Central memory CD8-positive, alpha-beta T cell (primary cell): ENCODE measurements at regions not wholly inside any gene's neighbourhood (a gene's known extent, or its start where the extent isn't known, plus 50 kb on each side); places are given as distances from the start of the nearest gene placed in this dataset.

ENCODE experiments used
- ATAC-seq: fragments of 150-1000 bp; cut with Tn5 transposase; replicated peaks from 2 replicates; pipeline ENCODE4 v1.10.0; 2022; ENCODE audit warnings: mild to moderate bottlenecking, moderate FRiP score, moderate number of reproducible peaks; ENCODE audit not compliant: poor library complexity, severe bottlenecking; ENCODE audit errors: extremely low read depth
- DNase-seq, 2 donors: peaks; one replicate each; pipeline ENCODE4 v3.0.0; 2021; ENCODE audit warnings: low spot score in 2 of 2
- H3K27ac Mint-ChIP-seq: one replicate; pipeline ENCODE4 v1.8.0; 2022; ENCODE audit warnings: low read depth, mild to moderate bottlenecking, moderate library complexity, mixed read lengths
- H3K27me3 Mint-ChIP-seq: one replicate; pipeline ENCODE4 v1.8.0; 2022; ENCODE audit warnings: mixed read lengths
- H3K36me3 Mint-ChIP-seq: one replicate; pipeline ENCODE4 v1.8.0; 2022; ENCODE audit warnings: mild to moderate bottlenecking, moderate library complexity, mixed read lengths; ENCODE audit not compliant: insufficient read depth
- H3K4me1 Mint-ChIP-seq: one replicate; pipeline ENCODE4 v1.8.0; 2022; ENCODE audit warnings: mixed read lengths
- H3K4me3 Mint-ChIP-seq: one replicate; pipeline ENCODE4 v1.8.0; 2022; ENCODE audit warnings: mild to moderate bottlenecking, moderate library complexity, mixed read lengths
- H3K9me3 Mint-ChIP-seq: one replicate; pipeline ENCODE4 v1.8.0; 2022; ENCODE audit warnings: mixed read lengths

GRCh38 chr3:132198516-132198915 lies 118.7 kb upstream of the ACP3 start:
- Mint-ChIP-seq H3K9me3 (peaks cover 5% of the 10 kb centered on the region), H3K4me3 (no peak overlapping the region), H3K36me3 (no peaks in the 10 kb centered on the region), H3K27ac (no peak overlapping the region), H3K27me3 (peaks cover 33% of the 10 kb centered on the region), H3K4me1 (no peaks in the 10 kb centered on the region)
- no peak for ATAC-seq
- DNase-seq = no peak

GRCh38 chr3:132199451-132199850 lies 117.8 kb upstream of the ACP3 start:
- peaks cover 5% of the 10 kb centered on the region for H3K9me3 Mint-ChIP-seq
- DNase-seq (no peak), ATAC-seq (no peak)
- H3K27me3 Mint-ChIP-seq = peaks cover 25% of the 10 kb centered on the region
- no peaks in the 10 kb centered on the region for H3K36me3 Mint-ChIP-seq
- no peak overlapping the region for H3K4me3 Mint-ChIP-seq
- H3K4me1 Mint-ChIP-seq = no peaks in the 10 kb centered on the region
- H3K27ac Mint-ChIP-seq = no peak overlapping the region

- peaks cover 20% of the 10 kb centered on the region for H3K27me3 Mint-ChIP-seq
- ATAC-seq = no peak
- no peak overlapping the region for H3K4me3 Mint-ChIP-seq
- no peak overlapping the region for H3K27ac Mint-ChIP-seq
- H3K36me3 Mint-ChIP-seq = no peaks in the 10 kb centered on the region
- no peaks in the 10 kb centered on the region for H3K9me3 Mint-ChIP-seq
- DNase-seq = no peak
- H3K4me1 Mint-ChIP-seq = no peaks in the 10 kb centered on the region
Measured at GRCh38 chr3:132202586-132202985, 114.6 kb upstream of the ACP3 start.

- Mint-ChIP-seq H3K27me3 (peaks cover 32% of the 10 kb centered on the region), H3K27ac (no peak overlapping the region), H3K36me3 (no peaks in the 10 kb centered on the region), H3K4me3 (no peak overlapping the region), H3K9me3 (no peaks in the 10 kb centered on the region), H3K4me1 (no peaks in the 10 kb centered on the region)
- DNase-seq (no peak), ATAC-seq (no peak)
Measured at GRCh38 chr3:132203889-132204596, 113.2 kb upstream of the ACP3 start.

GRCh38 chr3:132205609-132206008 lies 111.6 kb upstream of the ACP3 start:
- no peak overlapping the region for H3K27ac Mint-ChIP-seq
- DNase-seq (no peak), ATAC-seq (no peak)
- H3K9me3 Mint-ChIP-seq = no peaks in the 10 kb centered on the region
- H3K4me1 Mint-ChIP-seq = no peaks in the 10 kb centered on the region
- no peak overlapping the region for H3K4me3 Mint-ChIP-seq
- H3K36me3 Mint-ChIP-seq = no peaks in the 10 kb centered on the region
- peaks cover 29% of the 10 kb centered on the region for H3K27me3 Mint-ChIP-seq

GRCh38 chr3:132209855-132210254 lies 107.4 kb upstream of the ACP3 start:
- Mint-ChIP-seq H3K36me3 (no peaks in the 10 kb centered on the region), H3K9me3 (no peaks in the 10 kb centered on the region), H3K4me1 (no peaks in the 10 kb centered on the region), H3K27me3 (peaks cover 56% of the 10 kb centered on the region), H3K27ac (no peak overlapping the region), H3K4me3 (no peak overlapping the region)
- ATAC-seq (no peak), DNase-seq (no peak)

GRCh38 chr3:132210476-132211346 lies 106.5 kb upstream of the ACP3 start:
- Mint-ChIP-seq H3K4me3 (no peak overlapping the region), H3K27ac (no peak overlapping the region), H3K4me1 (no peaks in the 10 kb centered on the region), H3K36me3 (no peaks in the 10 kb centered on the region), H3K9me3 (no peaks in the 10 kb centered on the region), H3K27me3 (peaks cover 56% of the 10 kb centered on the region)
- DNase-seq (no peak), ATAC-seq (no peak)

- no peak for ATAC-seq
- DNase-seq = no peak
- peaks cover 65% of the 10 kb centered on the region for H3K27me3 Mint-ChIP-seq
- H3K36me3 Mint-ChIP-seq = no peaks in the 10 kb centered on the region
- H3K9me3 Mint-ChIP-seq = no peaks in the 10 kb centered on the region
- H3K4me1 Mint-ChIP-seq = no peaks in the 10 kb centered on the region
- H3K27ac Mint-ChIP-seq = no peak overlapping the region
- no peak overlapping the region for H3K4me3 Mint-ChIP-seq
Measured at GRCh38 chr3:132211896-132212295, 105.3 kb upstream of the ACP3 start.

GRCh38 chr3:132218817-132219755 lies 98.1 kb upstream of the ACP3 start:
- Mint-ChIP-seq H3K27ac (no peak overlapping the region), H3K4me3 (no peak overlapping the region), H3K9me3 (no peaks in the 10 kb centered on the region), H3K4me1 (no peaks in the 10 kb centered on the region), H3K27me3 (peaks cover 11% of the 10 kb centered on the region), H3K36me3 (peaks cover 2% of the 10 kb centered on the region)
- ATAC-seq (no peak), DNase-seq (no peak)

GRCh38 chr3:132220986-132221385 lies 96.2 kb upstream of the ACP3 start:
- Mint-ChIP-seq H3K4me1 (no peaks in the 10 kb centered on the region), H3K27ac (no peak overlapping the region), H3K27me3 (peaks cover 11% of the 10 kb centered on the region), H3K4me3 (no peak overlapping the region), H3K36me3 (peaks cover 2% of the 10 kb centered on the region), H3K9me3 (no peaks in the 10 kb centered on the region)
- DNase-seq (no peak), ATAC-seq (no peak)

- Mint-ChIP-seq H3K36me3 (peaks cover 2% of the 10 kb centered on the region), H3K4me1 (no peaks in the 10 kb centered on the region), H3K4me3 (no peak overlapping the region), H3K9me3 (no peaks in the 10 kb centered on the region), H3K27ac (no peak overlapping the region), H3K27me3 (peaks cover 9% of the 10 kb centered on the region)
- DNase-seq = no peak
- no peak for ATAC-seq
Measured at GRCh38 chr3:132222868-132223538, 94.2 kb upstream of the ACP3 start.

GRCh38 chr3:132225664-132226063 lies 91.5 kb upstream of the ACP3 start:
- H3K4me3 Mint-ChIP-seq = no peak overlapping the region
- no peaks in the 10 kb centered on the region for H3K9me3 Mint-ChIP-seq
- ATAC-seq = no peak
- no peak for DNase-seq
- no peak overlapping the region for H3K27ac Mint-ChIP-seq
- H3K36me3 Mint-ChIP-seq = no peaks in the 10 kb centered on the region
- H3K27me3 Mint-ChIP-seq = peaks cover 20% of the 10 kb centered on the region
- H3K4me1 Mint-ChIP-seq = no peaks in the 10 kb centered on the region
